Mucosa of descending colon (tissue), 3 donors: ENCODE measurements at regions not wholly inside any gene's neighbourhood (a gene's known extent, or its start where the extent isn't known, plus 50 kb on each side); places are given as distances from the start of the nearest gene placed in this dataset.

Source experiments
- ATAC-seq: fragments of 200-7000 bp; cut with Tn5 transposase; one replicate; pipeline ENCODE4 v1.9.1; 2020; ENCODE audit warnings: mild to moderate bottlenecking, moderate library complexity
- DNase-seq, 3 donors: peaks; one replicate each; pipeline ENCODE4 v3.0.0-alpha.2; 2020
- H3K36me3 ChIP-seq: fragments of 200-600 bp; one replicate; pipeline ENCODE4 v1.8.0; 2021; ENCODE audit warnings: low read depth, mild to moderate bottlenecking
- H3K4me1 ChIP-seq: fragments of 200-600 bp; one replicate; pipeline ENCODE4 v1.8.0; 2021; ENCODE audit warnings: low read depth, mild to moderate bottlenecking
- H3K4me3 ChIP-seq: fragments of 200-600 bp; one replicate; pipeline ENCODE4 v1.8.0; 2021; ENCODE audit warnings: mild to moderate bottlenecking
- H3K9me3 ChIP-seq: fragments of 200-600 bp; one replicate; pipeline ENCODE4 v1.8.0; 2021; ENCODE audit warnings: mild to moderate bottlenecking
- intact Hi-C, 2 donors: fragments of 100-400 bp; cut with DNase I in 1 of 2; cut with micrococcal nuclease in 1 of 2; formaldehyde crosslinking; loops; one replicate each; pipeline versions ENCODE4 v1.11.0 to v1.11.1; 2022; cut with DNase I, micrococcal nuclease
- TF ChIP-seq, protein P1 (sequence below): fragments of 200-600 bp; IDR thresholded peaks from one replicate; pipeline ENCODE4 v1.8.0; 2022; ENCODE audit warnings: antibody characterized with exemption, mild to moderate bottlenecking
- donor health status: DM: no; HTN: no; CAD: no; lungs with moderate emphysema.
- donor health status: DM: no; HTN: no; CAD: no.
- donor health status: DM: no; HTN: yes; CAD: no.

DNA sequence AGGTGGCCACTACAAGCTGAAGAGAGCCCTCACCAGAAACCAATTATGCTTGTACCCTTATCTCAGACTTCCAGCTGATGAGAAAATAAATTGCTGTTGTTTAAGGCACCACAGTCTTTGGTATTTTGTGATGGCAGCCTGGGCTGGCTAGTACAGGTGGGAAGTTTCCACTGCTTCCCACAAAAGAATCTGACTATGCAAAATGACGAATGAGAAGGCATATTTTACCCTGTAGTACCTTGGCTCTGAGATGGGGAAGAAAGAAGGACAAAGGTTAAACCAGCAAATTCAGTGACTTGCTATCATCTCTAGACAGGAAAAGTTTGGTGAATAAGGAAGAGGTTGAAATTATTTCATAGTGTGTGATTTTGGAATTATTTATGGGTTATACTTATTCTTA, 112.8 kb upstream of the ELL2 start:
- ATAC-seq (no peak), DNase-seq (no peak)
- TF ChIP-seq, protein P1, sequence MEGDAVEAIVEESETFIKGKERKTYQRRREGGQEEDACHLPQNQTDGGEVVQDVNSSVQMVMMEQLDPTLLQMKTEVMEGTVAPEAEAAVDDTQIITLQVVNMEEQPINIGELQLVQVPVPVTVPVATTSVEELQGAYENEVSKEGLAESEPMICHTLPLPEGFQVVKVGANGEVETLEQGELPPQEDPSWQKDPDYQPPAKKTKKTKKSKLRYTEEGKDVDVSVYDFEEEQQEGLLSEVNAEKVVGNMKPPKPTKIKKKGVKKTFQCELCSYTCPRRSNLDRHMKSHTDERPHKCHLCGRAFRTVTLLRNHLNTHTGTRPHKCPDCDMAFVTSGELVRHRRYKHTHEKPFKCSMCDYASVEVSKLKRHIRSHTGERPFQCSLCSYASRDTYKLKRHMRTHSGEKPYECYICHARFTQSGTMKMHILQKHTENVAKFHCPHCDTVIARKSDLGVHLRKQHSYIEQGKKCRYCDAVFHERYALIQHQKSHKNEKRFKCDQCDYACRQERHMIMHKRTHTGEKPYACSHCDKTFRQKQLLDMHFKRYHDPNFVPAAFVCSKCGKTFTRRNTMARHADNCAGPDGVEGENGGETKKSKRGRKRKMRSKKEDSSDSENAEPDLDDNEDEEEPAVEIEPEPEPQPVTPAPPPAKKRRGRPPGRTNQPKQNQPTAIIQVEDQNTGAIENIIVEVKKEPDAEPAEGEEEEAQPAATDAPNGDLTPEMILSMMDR = no peak
- Histone ChIP-seq H3K9me3 (no peaks in the 10 kb centered on the region), H3K4me3 (no peak overlapping the region), H3K4me1 (no peaks in the 10 kb centered on the region), H3K36me3 (no peaks in the 10 kb centered on the region)
- intact Hi-C loops = no loop called here

DNA sequence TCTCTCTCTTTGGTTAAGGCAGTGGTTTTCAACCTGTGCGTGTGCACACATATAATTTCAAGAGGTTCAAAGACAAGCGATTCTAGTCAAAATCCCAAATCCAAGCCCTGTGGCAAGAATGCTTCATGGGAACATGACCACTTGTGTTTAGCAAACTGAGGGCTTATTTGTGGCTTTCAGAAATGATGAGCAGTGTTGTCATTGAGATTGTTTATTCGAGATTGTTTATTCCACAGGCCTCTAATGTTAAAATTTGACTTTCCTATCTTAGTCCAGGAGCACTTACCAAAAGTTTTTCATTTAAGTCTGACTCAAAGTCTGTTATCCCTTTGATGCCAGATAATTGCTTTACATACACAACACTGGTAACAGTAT, 111.1 kb upstream of the ELL2 start:
- no peak for DNase-seq
- intact Hi-C loops = no loop called here
- H3K4me3 ChIP-seq = no peak overlapping the region
- TF ChIP-seq, protein P1 = no peak
- H3K9me3 ChIP-seq = no peaks in the 10 kb centered on the region
- H3K4me1 ChIP-seq = peaks cover 5% of the 10 kb centered on the region
- ATAC-seq = no peak
- H3K36me3 ChIP-seq = no peaks in the 10 kb centered on the region

DNA sequence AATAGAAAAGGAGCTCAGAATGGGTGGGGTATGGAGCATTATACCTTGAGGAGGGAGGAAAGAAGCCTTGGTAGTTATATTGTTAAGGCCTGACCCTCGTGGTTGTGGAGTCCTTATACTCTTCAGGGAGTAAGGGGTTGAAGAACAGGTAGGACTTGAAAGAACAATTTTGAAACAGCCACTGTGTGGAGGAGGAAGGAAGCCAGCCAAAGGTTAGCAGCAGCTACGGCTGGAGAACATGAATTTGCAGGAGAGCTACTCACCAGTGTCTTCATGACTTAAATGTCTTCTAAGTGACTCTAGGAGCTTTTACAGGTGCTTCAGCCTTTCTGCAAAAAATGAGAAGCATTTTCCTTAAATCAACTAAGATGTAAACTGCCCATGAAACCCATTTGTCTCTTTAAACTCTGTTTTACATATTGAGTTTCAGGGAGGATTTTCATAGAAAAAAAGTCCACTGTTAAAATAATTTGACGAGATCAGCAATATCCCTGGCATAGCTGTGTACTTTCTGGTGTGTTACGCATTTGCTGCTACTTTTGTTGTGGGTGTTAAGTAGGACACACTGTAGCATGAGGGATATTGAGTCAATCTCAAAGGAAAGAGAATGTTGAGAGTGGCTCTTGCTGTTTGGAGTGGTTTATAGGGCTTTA, 110.6 kb upstream of the ELL2 start:
- Histone ChIP-seq H3K4me1 (peaks cover 9% of the 10 kb centered on the region), H3K9me3 (no peaks in the 10 kb centered on the region), H3K4me3 (no peak overlapping the region), H3K36me3 (no peaks in the 10 kb centered on the region)
- DNase-seq = no peak
- intact Hi-C loops = no loop called here
- ATAC-seq = no peak
- TF ChIP-seq, protein P1 = no peak

DNA sequence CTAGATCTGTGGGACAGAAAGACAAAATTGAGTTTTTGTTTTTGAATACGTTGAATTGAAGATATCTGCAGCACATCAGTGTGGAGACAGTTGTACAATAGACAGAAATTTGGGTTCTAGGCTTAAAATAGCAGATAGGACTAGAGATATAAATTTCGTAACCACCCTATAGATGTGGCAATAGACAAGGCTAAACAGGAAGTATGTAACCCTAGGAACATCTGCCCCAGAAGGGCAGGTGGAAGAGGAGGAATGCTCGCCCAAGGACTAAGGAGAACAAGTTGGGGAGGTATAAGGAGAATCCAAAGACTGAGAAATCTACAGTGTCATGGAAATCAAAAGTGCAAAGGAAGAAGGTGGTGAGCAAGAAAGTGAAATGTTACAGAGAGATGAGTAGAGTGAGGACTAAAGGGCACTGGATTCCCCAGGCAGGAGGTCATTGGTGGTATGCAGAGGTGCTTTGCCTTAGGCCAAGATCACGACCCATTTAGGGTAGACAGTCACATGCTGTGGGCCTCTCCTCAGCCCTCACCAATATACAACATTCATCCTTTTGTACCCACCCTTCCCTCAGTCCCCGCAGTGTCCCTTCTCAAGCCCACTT, 109.1 kb upstream of the ELL2 start:
- no peak for ATAC-seq
- DNase-seq = no peak
- Histone ChIP-seq H3K36me3 (no peaks in the 10 kb centered on the region), H3K4me1 (peaks cover 9% of the 10 kb centered on the region), H3K4me3 (no peak overlapping the region), H3K9me3 (no peaks in the 10 kb centered on the region)
- TF ChIP-seq, protein P1 = no peak
- intact Hi-C loops = no loop called here

DNA sequence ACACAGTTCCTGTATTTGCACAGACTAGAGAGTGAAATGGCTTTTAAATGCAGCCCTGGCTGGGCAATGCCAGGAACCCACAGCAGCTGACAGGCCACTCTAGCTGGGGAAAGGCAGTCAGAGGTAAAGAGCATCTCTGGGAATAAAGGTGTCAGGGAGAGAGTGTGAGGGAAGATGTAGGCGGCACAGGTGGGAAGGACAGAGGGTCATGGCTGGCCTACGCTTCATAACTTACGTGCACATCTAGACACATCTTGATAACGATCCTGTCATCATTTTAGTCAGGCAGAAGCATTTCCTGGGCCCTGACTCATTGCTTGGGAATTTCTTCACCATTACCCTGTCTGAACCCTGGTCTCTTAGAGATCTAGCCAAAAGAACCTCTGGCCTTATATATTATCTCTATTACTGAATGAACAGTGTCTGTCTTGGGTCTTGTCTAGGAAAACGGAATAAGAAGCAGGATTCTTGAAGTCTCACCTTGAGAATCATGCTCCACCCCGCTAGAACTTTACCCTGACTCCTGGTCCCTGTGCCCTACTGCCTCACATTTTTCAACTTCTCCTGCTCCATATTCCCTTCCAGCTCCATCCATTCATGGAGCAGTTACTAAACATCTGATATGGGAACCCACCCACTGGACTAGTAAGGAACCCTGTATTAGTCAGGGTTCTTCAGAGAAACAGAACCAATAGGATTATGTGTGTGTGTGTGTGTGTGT, 106.4 kb upstream of the ELL2 start:
- peak; percentile 79 for ATAC-seq
- peak in 2 of 3 donors; percentile 5 to 23 for DNase-seq
- intact Hi-C loops = no loop called here
- TF ChIP-seq, protein P1 = no peak
- Histone ChIP-seq H3K36me3 (no peaks in the 10 kb centered on the region), H3K9me3 (no peaks in the 10 kb centered on the region), H3K4me3 (no peak overlapping the region), H3K4me1 (peaks cover 9% of the 10 kb centered on the region)
